Trophoblast cell (in vitro differentiated cells and primary cell): ENCODE measurements at regions not wholly inside any gene's neighbourhood (a gene's known extent, or its start where the extent isn't known, plus 50 kb on each side); places are given as distances from the start of the nearest gene placed in this dataset.

Experiments used
- DNase-seq, 2 donors: peaks; one replicate each; pipeline ENCODE4 v3.0.0-alpha.2; 2016
- H2AFZ ChIP-seq: 2 replicates; pipeline ENCODE4 v1.6.1; 2013; ENCODE audit warnings: low read length, moderate library complexity, mild to moderate bottlenecking; ENCODE audit not compliant: insufficient read depth, poor library complexity
- H2AK5ac ChIP-seq: 2 replicates; pipeline ENCODE4 v1.6.1; 2013; ENCODE audit warnings: mild to moderate bottlenecking, low read length
- H2BK120ac ChIP-seq: 2 replicates; pipeline ENCODE4 v1.6.1; 2013; ENCODE audit warnings: low read length, mild to moderate bottlenecking, moderate library complexity; ENCODE audit not compliant: insufficient read depth, poor library complexity
- H2BK12ac ChIP-seq: 2 replicates; pipeline ENCODE4 v1.6.1; 2013; ENCODE audit warnings: mild to moderate bottlenecking, low read length, moderate library complexity
- H2BK5ac ChIP-seq: 2 replicates; pipeline ENCODE4 v1.6.1; 2013; ENCODE audit warnings: low read length, low read depth, moderate library complexity, mild to moderate bottlenecking; ENCODE audit not compliant: poor library complexity
- H3K14ac ChIP-seq: 2 replicates; pipeline ENCODE4 v1.6.1; 2013; ENCODE audit warnings: mild to moderate bottlenecking, low read length
- H3K18ac ChIP-seq: 2 replicates; pipeline ENCODE4 v1.6.1; 2013; ENCODE audit warnings: mild to moderate bottlenecking, low read length
- H3K23ac ChIP-seq: 2 replicates; pipeline ENCODE4 v1.6.1; 2013; ENCODE audit warnings: low read length
- H3K27ac ChIP-seq: 2 replicates; pipeline ENCODE4 v1.5.1; 2013; ENCODE audit warnings: low read depth, mild to moderate bottlenecking, inconsistent platforms, low read length, moderate library complexity
- H3K27me3 ChIP-seq: 2 replicates; pipeline ENCODE4 v1.6.1; 2013; ENCODE audit warnings: inconsistent platforms, mild to moderate bottlenecking, low read length, moderate library complexity; ENCODE audit not compliant: insufficient read depth
- H3K36me3 ChIP-seq, 2 experiments: 1 replicate in 1 of 2; 2 replicates in 1 of 2; pipeline ENCODE4 v1.6.1; 2013; ENCODE audit warnings: low read length in 2 of 2, mild to moderate bottlenecking in 2 of 2, moderate library complexity in 1 of 2; ENCODE audit not compliant: insufficient read depth in 2 of 2, control insufficient read depth in 1 of 2
- H3K4ac ChIP-seq: 2 replicates; pipeline ENCODE4 v1.6.1; 2013; ENCODE audit warnings: low read depth, mild to moderate bottlenecking, low read length, moderate library complexity
- H3K4me1 ChIP-seq, 2 experiments: 1 replicate in 1 of 2; 2 replicates in 1 of 2; pipeline ENCODE4 v1.6.1; 2013; ENCODE audit warnings: low read length in 2 of 2, mild to moderate bottlenecking in 2 of 2, moderate library complexity in 1 of 2; ENCODE audit not compliant: insufficient read depth in 2 of 2, control insufficient read depth in 1 of 2
- H3K4me2 ChIP-seq: 2 replicates; pipeline ENCODE4 v1.6.1; 2013; ENCODE audit warnings: inconsistent platforms, mild to moderate bottlenecking, low read length, moderate library complexity
- H3K4me3 ChIP-seq: 2 replicates; pipeline ENCODE4 v1.5.1; 2013; ENCODE audit warnings: mild to moderate bottlenecking, low read depth, low read length, inconsistent platforms
- H3K79me1 ChIP-seq: one replicate; pipeline ENCODE4 v1.6.1; 2013; ENCODE audit warnings: low read length
- H3K79me2 ChIP-seq: 2 replicates; pipeline ENCODE4 v1.6.1; 2013; ENCODE audit warnings: low read length, mild to moderate bottlenecking; ENCODE audit not compliant: control insufficient read depth, insufficient read depth, poor library complexity
- H3K9ac ChIP-seq: 2 replicates; pipeline ENCODE4 v1.6.1; 2013; ENCODE audit warnings: mild to moderate bottlenecking, low read length
- H3K9me3 ChIP-seq: 2 replicates; pipeline ENCODE4 v1.6.1; 2013; ENCODE audit warnings: low read depth, mild to moderate bottlenecking, control low read depth, inconsistent platforms, low read length; ENCODE audit not compliant: insufficient read depth
- H4K12ac ChIP-seq: 2 replicates; pipeline ENCODE4 v1.6.1; 2013; ENCODE audit warnings: low read depth, mild to moderate bottlenecking, low read length, moderate library complexity
- H4K8ac ChIP-seq: 2 replicates; pipeline ENCODE4 v1.6.1; 2013; ENCODE audit warnings: low read depth, mild to moderate bottlenecking, low read length, moderate library complexity
- H4K91ac ChIP-seq: one replicate; pipeline ENCODE4 v1.6.1; 2013; ENCODE audit warnings: low read depth, mild to moderate bottlenecking, low read length, moderate library complexity
- WGBS: extraction: QIAGEN DNeasy Blood & Tissue Kit; methylation state at CpG from one replicate; pipeline ENCODE4 v1.1.7; 2013; ENCODE audit warnings: missing lambda C conversion rate; ENCODE audit not compliant: insufficient read length, insufficient coverage; ENCODE audit errors: extremely low coverage; 5-methylcytosine and 5-hydroxymethylcytosine counted together

DNA sequence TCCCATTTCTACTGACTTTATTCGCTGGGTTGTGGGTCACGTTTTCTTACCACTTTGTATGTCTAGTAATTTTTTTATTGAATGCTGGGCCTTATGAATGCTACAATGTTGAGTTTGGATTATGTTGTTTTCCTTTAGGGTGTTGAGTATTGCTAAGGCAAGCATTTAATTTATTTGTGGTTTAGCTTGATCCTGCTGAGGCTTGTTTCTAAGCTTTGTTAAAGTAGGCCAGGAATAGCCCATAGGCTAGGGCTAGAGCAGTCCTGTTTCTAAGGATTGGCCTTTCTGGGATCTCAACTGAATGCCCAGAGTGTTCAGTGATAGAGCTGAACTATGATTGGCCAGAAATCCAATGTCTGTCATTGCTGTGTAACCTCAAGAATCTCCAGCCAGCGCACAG is 56.1 kb upstream of the LDLRAD3 start:
- WGBS, result no CpG with 5 or more reads among the region's 3 CpGs

DNA sequence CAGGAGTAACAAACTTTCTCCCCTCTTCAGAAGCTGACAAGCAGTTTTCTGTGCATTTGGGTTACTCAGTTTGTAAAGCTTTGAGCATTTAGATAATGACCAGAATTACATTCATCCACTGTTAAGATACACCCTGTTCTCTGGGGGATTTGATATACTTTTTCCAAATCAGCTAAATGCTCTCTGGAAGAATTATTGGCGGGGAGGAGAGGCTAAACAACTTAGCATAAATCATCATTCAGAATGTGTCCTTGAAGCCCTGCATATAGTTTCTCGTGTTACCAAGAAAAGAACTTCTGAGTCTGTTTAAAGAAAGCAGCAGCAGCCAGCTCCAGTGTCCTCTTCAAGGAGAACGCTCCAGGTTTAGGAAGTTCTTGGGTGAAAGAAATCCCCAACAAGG is 54.9 kb upstream of the LDLRAD3 start:
- Histone ChIP-seq H3K9ac (no peak overlapping the region), H3K27me3 (no peaks in the 10 kb centered on the region), H4K12ac (no peak overlapping the region), H3K9me3 (no peaks in the 10 kb centered on the region), H3K79me2 (no peaks in the 10 kb centered on the region), H2BK120ac (no peak overlapping the region), H3K36me3 (no peaks in the 10 kb centered on the region), H3K4ac (no peak overlapping the region), H4K91ac (no peak overlapping the region), H3K4me3 (no peak overlapping the region), H2AFZ (no peak overlapping the region), H3K18ac (no peak overlapping the region), H3K4me2 (no peak overlapping the region), H3K4me1 (peaks cover 3 to 5% of the 10 kb centered on the region in 2 experiments), H3K14ac (no peak overlapping the region), H3K23ac (no peak overlapping the region), H3K27ac (no peak overlapping the region), H3K79me1 (no peaks in the 10 kb centered on the region), H2AK5ac (no peak overlapping the region), H2BK12ac (no peak overlapping the region), H2BK5ac (no peak overlapping the region), H4K8ac (no peak overlapping the region)
- WGBS, result no CpG with 5 or more reads among the region's 3 CpGs
- no peak for DNase-seq

More for the DNA sequence above, 56.1 kb upstream of the LDLRAD3 start:
- Histone ChIP-seq H3K79me1 (no peaks in the 10 kb centered on the region), H4K91ac (no peak overlapping the region), H3K4me3 (no peak overlapping the region), H4K12ac (no peak overlapping the region), H3K79me2 (no peaks in the 10 kb centered on the region), H4K8ac (no peak overlapping the region), H3K27me3 (no peaks in the 10 kb centered on the region), H2AK5ac (no peak overlapping the region), H3K4me2 (no peak overlapping the region), H2BK5ac (no peak overlapping the region), H3K4me1 (peaks cover 0 to 2% of the 10 kb centered on the region in 2 experiments), H3K27ac (no peak overlapping the region), H2AFZ (no peak overlapping the region), H2BK12ac (no peak overlapping the region), H2BK120ac (no peak overlapping the region), H3K14ac (no peak overlapping the region), H3K18ac (no peak overlapping the region), H3K9ac (no peak overlapping the region), H3K4ac (no peak overlapping the region), H3K36me3 (no peaks in the 10 kb centered on the region), H3K9me3 (no peaks in the 10 kb centered on the region), H3K23ac (no peak overlapping the region)
- no peak for DNase-seq

DNA sequence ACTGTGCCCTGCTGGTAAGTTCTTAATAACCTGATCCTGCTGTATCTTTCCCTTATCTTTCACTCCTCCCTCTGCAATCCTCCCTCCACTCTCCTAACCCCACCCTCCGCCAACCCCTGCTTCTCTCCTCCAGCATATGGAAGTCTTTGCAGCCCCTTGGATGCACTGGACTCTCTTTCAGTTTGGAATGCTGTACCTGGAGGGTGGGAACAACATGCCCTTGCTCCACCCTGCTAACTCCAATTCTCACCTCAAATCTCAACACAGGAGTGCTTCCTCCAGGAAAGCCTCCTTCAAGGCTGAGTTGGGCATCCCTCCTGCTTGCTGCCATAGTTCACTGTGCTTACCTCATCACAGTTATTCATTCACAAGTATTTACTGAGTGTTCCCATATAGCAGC is 52.8 kb upstream of the LDLRAD3 start:
- Histone ChIP-seq H2AFZ (no peak overlapping the region), H3K4me1 (peaks cover 6% of the 10 kb centered on the region in 2 experiments), H2BK5ac (no peak overlapping the region), H4K12ac (no peak overlapping the region), H4K8ac (no peak overlapping the region), H2AK5ac (no peak overlapping the region), H2BK12ac (no peak overlapping the region), H3K27me3 (no peaks in the 10 kb centered on the region), H3K9me3 (no peaks in the 10 kb centered on the region), H3K4ac (no peak overlapping the region), H3K14ac (no peak overlapping the region), H3K23ac (no peak overlapping the region), H3K4me3 (no peak overlapping the region), H3K79me2 (no peaks in the 10 kb centered on the region), H4K91ac (no peak overlapping the region), H3K9ac (no peak overlapping the region), H3K27ac (no peak overlapping the region), H3K18ac (no peak overlapping the region), H3K79me1 (no peaks in the 10 kb centered on the region), H3K4me2 (no peak overlapping the region), H3K36me3 (no peaks in the 10 kb centered on the region), H2BK120ac (no peak overlapping the region)
- DNase-seq, result no peak
- 100% methylated on average over 1 of the region's 1 CpG for WGBS

DNA sequence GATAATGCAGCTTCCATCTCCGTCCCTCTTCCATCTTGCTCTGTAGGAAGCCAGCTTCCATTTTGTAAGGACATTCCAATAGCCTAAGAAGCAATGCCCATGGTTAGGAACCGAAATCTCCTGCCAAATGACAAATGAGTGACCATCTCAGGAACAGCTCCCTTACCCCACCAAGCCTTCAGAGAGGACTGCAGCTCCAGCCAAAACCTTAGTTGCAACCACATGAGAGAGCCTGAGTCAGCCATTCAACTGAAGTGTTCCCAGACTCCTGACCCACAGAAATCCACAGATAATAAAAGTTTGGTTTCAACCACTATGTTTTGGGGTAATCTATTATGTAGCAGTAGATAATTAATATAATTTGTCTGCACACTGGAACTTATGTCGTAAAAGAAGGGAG is 51.7 kb upstream of the LDLRAD3 start:
- Histone ChIP-seq H3K27me3 (no peaks in the 10 kb centered on the region), H4K8ac (no peak overlapping the region), H3K14ac (no peak overlapping the region), H3K79me2 (no peaks in the 10 kb centered on the region), H3K27ac (no peak overlapping the region), H3K9ac (no peak overlapping the region), H3K4me3 (no peak overlapping the region), H3K4me2 (no peak overlapping the region), H3K9me3 (no peaks in the 10 kb centered on the region), H3K23ac (no peak overlapping the region), H2BK5ac (no peak overlapping the region), H3K4me1 (peaks cover 6% of the 10 kb centered on the region in 2 experiments), H4K91ac (no peak overlapping the region), H3K36me3 (no peaks in the 10 kb centered on the region), H3K79me1 (no peaks in the 10 kb centered on the region), H3K18ac (no peak overlapping the region), H2AK5ac (no peak overlapping the region), H3K4ac (no peak overlapping the region), H2AFZ (no peak overlapping the region), H2BK120ac (no peak overlapping the region), H2BK12ac (no peak overlapping the region), H4K12ac (no peak overlapping the region)
- no CpG with 5 or more reads among the region's 3 CpGs for WGBS
- DNase-seq, result no peak
